DND-41 (cell line): ENCODE measurements at regions not wholly inside any gene's neighbourhood (a gene's known extent, or its start where the extent isn't known, plus 50 kb on each side); places are given as distances from the start of the nearest gene placed in this dataset.
A peak's percentile ranks its signal among the peaks of the same experiment; 100 is the strongest.

Experiments used
- ATAC-seq: fragments of 200-7000 bp; cut with Tn5 transposase; 3 replicates; pipeline ENCODE4 v1.9.1; 2021; ENCODE audit warnings: low read depth; ENCODE audit not compliant: insufficient read depth
- DNase-seq: peaks from one replicate; pipeline ENCODE4 v3.0.0-alpha.2; 2020
- H2AFZ ChIP-seq: 2 replicates; pipeline ENCODE4 v1.6.0; 2012; ENCODE audit warnings: low read depth, low read length
- H3K27ac ChIP-seq: 2 replicates; pipeline ENCODE4 v1.5.1; 2012; ENCODE audit warnings: low read length, inconsistent platforms
- H3K27me3 ChIP-seq: fragments of 200-600 bp; sonication (generic); 2 replicates; pipeline ENCODE4 v1.6.0; 2012; ENCODE audit warnings: low read length, mild to moderate bottlenecking, inconsistent platforms; ENCODE audit not compliant: insufficient read depth, poor library complexity
- H3K36me3 ChIP-seq: 2 replicates; pipeline ENCODE4 v1.5.1; 2012; ENCODE audit warnings: low read length, inconsistent platforms; ENCODE audit not compliant: insufficient read depth
- H3K4me1 ChIP-seq: 2 replicates; pipeline ENCODE4 v1.5.1; 2012; ENCODE audit warnings: mild to moderate bottlenecking, low read length; ENCODE audit not compliant: insufficient read depth
- H3K4me2 ChIP-seq: 2 replicates; pipeline ENCODE4 v1.6.0; 2012; ENCODE audit warnings: mild to moderate bottlenecking, moderate library complexity, low read length, inconsistent platforms; ENCODE audit not compliant: insufficient read depth
- H3K4me3 ChIP-seq, 2 experiments: fragments of 200-600 bp in 1 of 2; shearing (Covaris generic) in 1 of 2; 2 replicates each; pipeline ENCODE4 v1.5.1; 2012 to 2016; ENCODE audit warnings: inconsistent platforms in 2 of 2, low read length in 2 of 2, mild to moderate bottlenecking in 2 of 2, low read depth in 1 of 2, moderate library complexity in 1 of 2
- H3K79me2 ChIP-seq: 2 replicates; pipeline ENCODE4 v1.6.0; 2012; ENCODE audit warnings: low read length, inconsistent platforms; ENCODE audit not compliant: insufficient read depth
- H3K9ac ChIP-seq: 2 replicates; pipeline ENCODE4 v1.6.0; 2012; ENCODE audit warnings: low read depth, mild to moderate bottlenecking, inconsistent platforms, low read length, moderate library complexity
- H3K9me3 ChIP-seq: 2 replicates; pipeline ENCODE4 v1.5.1; 2012; ENCODE audit warnings: low read length, moderate library complexity, mild to moderate bottlenecking, inconsistent platforms; ENCODE audit not compliant: insufficient read depth, severe bottlenecking
- H4K20me1 ChIP-seq: 2 replicates; pipeline ENCODE4 v1.6.0; 2012; ENCODE audit warnings: low read length; ENCODE audit not compliant: insufficient read depth
- EZH2 ChIP-seq: IDR thresholded peaks from 3 replicates; pipeline ENCODE4 v1.6.1; 2012; ENCODE audit warnings: borderline replicate concordance, low read depth, mild to moderate bottlenecking, moderate library complexity, low read length, inconsistent platforms; ENCODE audit not compliant: severe bottlenecking
- TF ChIP-seq, protein P1 (sequence below): IDR thresholded peaks from 2 replicates; pipeline ENCODE4 v1.5.1; 2012; ENCODE audit warnings: borderline replicate concordance, low read length, moderate library complexity, mild to moderate bottlenecking; ENCODE audit not compliant: poor library complexity, severe bottlenecking; ENCODE audit errors: extremely low read depth

DNA sequence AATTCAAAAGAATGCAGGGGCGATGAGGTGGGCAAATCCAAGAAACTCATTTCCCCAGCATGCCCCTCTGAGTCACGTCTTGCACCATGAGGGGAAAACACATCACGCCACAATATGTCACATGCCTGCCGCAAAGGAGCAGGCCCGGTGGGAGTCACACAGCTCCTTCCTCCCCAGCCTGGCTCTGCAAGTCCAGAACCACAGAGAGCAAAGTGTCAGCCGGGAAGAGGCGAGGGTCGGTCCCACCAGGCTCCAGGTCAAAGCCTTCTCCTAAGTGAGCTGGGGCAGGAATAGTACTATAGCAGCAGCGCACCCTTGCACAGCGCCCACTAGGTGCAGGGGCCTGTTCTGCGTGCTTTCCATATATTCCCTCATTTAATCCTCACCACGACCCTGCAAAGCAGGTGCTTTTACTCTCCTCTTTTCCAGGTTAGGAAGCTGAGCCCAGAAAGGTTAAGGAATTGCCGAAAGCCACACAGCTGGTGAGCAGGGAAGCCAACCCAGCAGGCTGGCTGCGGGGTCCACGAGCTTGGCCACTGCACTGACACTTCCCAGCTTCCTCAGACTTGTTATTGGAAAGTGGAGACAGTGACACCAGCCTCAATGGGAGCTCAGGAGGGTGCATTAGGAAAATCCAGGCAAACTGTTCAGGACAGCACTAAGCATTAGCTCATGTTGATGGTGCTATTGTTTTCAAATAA, 94.0 kb upstream of the ZMIZ1 start:
- Histone ChIP-seq H3K79me2 (no peaks in the 10 kb centered on the region), H3K27ac (peak overlapping the region; percentile 95), H3K9ac (peak overlapping the region; percentile 72), H3K4me2 (peak overlapping the region; percentile 75), H2AFZ (peak overlapping the region; percentile 93), H4K20me1 (no peaks in the 10 kb centered on the region), H3K27me3 (no peaks in the 10 kb centered on the region), H3K4me3 (peak overlapping the region; percentile 31 to 61; a peak in 3 of 4 replicates), H3K4me1 (peaks cover 21% of the 10 kb centered on the region), H3K9me3 (no peaks in the 10 kb centered on the region), H3K36me3 (no peaks in the 10 kb centered on the region)
- TF ChIP-seq, protein P1, sequence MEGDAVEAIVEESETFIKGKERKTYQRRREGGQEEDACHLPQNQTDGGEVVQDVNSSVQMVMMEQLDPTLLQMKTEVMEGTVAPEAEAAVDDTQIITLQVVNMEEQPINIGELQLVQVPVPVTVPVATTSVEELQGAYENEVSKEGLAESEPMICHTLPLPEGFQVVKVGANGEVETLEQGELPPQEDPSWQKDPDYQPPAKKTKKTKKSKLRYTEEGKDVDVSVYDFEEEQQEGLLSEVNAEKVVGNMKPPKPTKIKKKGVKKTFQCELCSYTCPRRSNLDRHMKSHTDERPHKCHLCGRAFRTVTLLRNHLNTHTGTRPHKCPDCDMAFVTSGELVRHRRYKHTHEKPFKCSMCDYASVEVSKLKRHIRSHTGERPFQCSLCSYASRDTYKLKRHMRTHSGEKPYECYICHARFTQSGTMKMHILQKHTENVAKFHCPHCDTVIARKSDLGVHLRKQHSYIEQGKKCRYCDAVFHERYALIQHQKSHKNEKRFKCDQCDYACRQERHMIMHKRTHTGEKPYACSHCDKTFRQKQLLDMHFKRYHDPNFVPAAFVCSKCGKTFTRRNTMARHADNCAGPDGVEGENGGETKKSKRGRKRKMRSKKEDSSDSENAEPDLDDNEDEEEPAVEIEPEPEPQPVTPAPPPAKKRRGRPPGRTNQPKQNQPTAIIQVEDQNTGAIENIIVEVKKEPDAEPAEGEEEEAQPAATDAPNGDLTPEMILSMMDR = peak; percentile 90
- no peak for TF ChIP-seq EZH2
- ATAC-seq = peak; percentile 46
- peak; percentile 67 for DNase-seq

DNA sequence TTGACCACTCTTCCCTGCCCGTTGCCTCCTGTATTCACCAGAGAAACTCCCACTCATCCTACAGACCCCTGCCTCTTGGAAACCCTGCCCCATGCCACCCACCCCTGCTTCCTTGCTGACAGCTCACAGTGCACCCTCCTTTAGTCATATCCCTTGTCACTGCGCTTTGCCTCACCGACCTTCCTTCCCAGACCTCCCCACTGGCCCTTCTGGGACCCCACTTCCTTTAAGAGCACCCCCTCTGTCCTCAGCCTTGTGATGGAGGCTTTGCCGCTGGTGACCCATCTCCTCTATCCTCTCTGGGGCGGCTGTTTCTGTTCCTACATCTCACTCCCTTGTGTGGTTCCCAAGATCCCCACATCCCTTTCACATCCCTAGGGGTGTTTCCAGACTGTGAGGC, 92.8 kb upstream of the ZMIZ1 start:
- Histone ChIP-seq H3K79me2 (no peaks in the 10 kb centered on the region), H3K4me2 (no peak overlapping the region), H3K4me1 (peaks cover 21% of the 10 kb centered on the region), H3K9ac (no peak overlapping the region), H3K4me3 (no peak overlapping the region), H3K36me3 (no peaks in the 10 kb centered on the region), H3K27me3 (no peaks in the 10 kb centered on the region), H2AFZ (no peak overlapping the region), H4K20me1 (no peaks in the 10 kb centered on the region), H3K27ac (no peak overlapping the region), H3K9me3 (no peaks in the 10 kb centered on the region)
- ATAC-seq (no peak), DNase-seq (no peak)
- TF ChIP-seq, protein P1 = no peak
- no peak for TF ChIP-seq EZH2

DNA sequence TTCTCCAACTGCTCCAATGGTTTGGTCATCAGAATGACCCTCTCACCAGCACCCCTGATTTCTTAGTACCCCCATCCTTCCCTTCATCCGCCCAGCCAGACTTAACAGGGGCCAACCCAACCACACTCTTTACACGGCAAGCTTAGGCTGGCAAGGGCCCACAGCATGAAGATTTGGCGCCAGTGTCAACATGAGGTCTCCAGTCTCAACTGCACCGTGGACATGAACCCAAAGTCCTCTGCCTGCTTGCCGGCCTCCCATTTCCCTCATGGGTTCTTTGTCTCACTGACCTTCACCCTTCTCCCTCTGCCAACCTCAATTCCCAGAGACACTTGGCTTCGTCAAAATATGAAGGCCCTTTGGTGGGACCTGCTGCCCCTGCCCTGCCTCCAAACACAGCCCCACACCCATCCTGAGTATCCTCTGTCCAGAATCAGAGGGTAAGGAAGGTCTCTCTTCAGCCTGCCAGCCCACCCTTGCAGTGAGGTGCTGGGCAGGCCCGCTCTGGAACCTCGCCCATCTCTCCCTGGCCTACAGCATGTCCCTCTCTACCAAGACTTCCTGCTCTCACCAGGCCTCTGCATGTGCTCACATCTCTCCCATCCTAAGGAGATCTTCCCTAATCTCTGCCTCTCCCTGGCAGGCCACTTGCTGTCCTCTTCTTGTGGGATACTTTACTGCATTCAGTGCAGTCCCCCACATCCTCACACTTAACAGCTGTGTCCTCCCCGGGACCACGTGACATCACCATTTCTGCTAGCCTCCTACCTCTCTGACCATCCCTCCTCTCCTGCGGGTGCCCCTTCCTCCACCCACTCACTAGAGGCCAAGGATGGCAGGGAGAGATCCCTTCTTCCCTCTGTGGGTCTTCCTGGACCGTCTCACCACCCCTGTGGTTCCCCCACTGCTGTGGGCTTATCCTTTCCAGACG, 91.7 kb upstream of the ZMIZ1 start:
- Histone ChIP-seq H3K9ac (no peak overlapping the region), H4K20me1 (no peaks in the 10 kb centered on the region), H3K27me3 (no peaks in the 10 kb centered on the region), H3K4me1 (peaks cover 21% of the 10 kb centered on the region), H3K9me3 (no peaks in the 10 kb centered on the region), H3K4me2 (no peak overlapping the region), H3K4me3 (no peak overlapping the region), H3K36me3 (no peaks in the 10 kb centered on the region), H2AFZ (no peak overlapping the region), H3K79me2 (no peaks in the 10 kb centered on the region), H3K27ac (no peak overlapping the region)
- no peak for ATAC-seq
- DNase-seq = no peak
- TF ChIP-seq, protein P1 = no peak
- TF ChIP-seq EZH2 = no peak
